A673 (cell line): ENCODE measurements at regions not wholly inside any gene's neighbourhood (a gene's known extent, or its start where the extent isn't known, plus 50 kb on each side); places are given as distances from the start of the nearest gene placed in this dataset.

Experiments used
- BruUV-seq: library from RNA; stranded (reverse); fragments of 400-500 nt; replicated peaks from 2 replicates; lab custom pipeline; 2021; lab: Mats Ljungman, UMichigan
- CTCF ChIA-PET: fragments of 300-600 bp; sonication (Branson Sonifier 250); formaldehyde crosslinking; loops from one replicate; lab custom pipeline; 2022; ENCODE audit warnings: antibody characterized with exemption; lab: Charles Lee
- POLR2A ChIA-PET: fragments of 300-600 bp; sonication (Branson Sonifier 250); formaldehyde crosslinking; loops from one replicate; lab custom pipeline; 2022; ENCODE audit warnings: antibody characterized with exemption; ENCODE audit not compliant: low non-redundant PET; lab: Charles Lee
- DNase-seq: peaks from one replicate; pipeline ENCODE4 v3.0.0-alpha.2; 2015; ENCODE audit warnings: low spot score
- H3K27ac ChIP-seq: fragments of 200-600 bp; sonication (generic); 2 replicates; pipeline ENCODE4 v1.5.1; 2016; ENCODE audit warnings: mixed run types, low read depth, mild to moderate bottlenecking, mixed read lengths, antibody characterized with exemption, low read length; ENCODE audit not compliant: poor library complexity, severe bottlenecking
- H3K27me3 ChIP-seq: fragments of 200-600 bp; sonication (generic); replicated peaks from 2 replicates; pipeline ENCODE4 v1.6.1; 2017; ENCODE audit warnings: mixed run types, low read depth, mild to moderate bottlenecking, mixed read lengths, antibody characterized with exemption, low read length; ENCODE audit not compliant: insufficient read depth, poor library complexity
- H3K36me3 ChIP-seq: fragments of 200-600 bp; sonication (generic); 2 replicates; pipeline ENCODE4 v1.6.1; 2016; ENCODE audit warnings: mixed run types, mild to moderate bottlenecking, mixed read lengths, antibody characterized with exemption, low read length; ENCODE audit not compliant: insufficient read depth, poor library complexity, severe bottlenecking
- H3K4me1 ChIP-seq: fragments of 200-600 bp; sonication (generic); 2 replicates; pipeline ENCODE4 v1.6.1; 2017; ENCODE audit warnings: mixed run types, mild to moderate bottlenecking, mixed read lengths, antibody characterized with exemption, low read length; ENCODE audit not compliant: insufficient read depth, poor library complexity, severe bottlenecking
- H3K4me3 ChIP-seq: fragments of 200-600 bp; sonication (generic); 2 replicates; pipeline ENCODE4 v1.5.1; 2016; ENCODE audit warnings: low read depth, mixed run types, mild to moderate bottlenecking, mixed read lengths, low read length; ENCODE audit not compliant: poor library complexity, severe bottlenecking
- H3K9me3 ChIP-seq: fragments of 200-600 bp; sonication (generic); 2 replicates; pipeline ENCODE4 v1.6.1; 2016; ENCODE audit warnings: mixed run types, low read depth, mild to moderate bottlenecking, mixed read lengths, antibody characterized with exemption, low read length; ENCODE audit not compliant: poor library complexity, severe bottlenecking
- EZH2 ChIP-seq: fragments of 200-600 bp; sonication (generic); IDR thresholded peaks from 2 replicates; pipeline ENCODE4 v1.6.1; 2017; ENCODE audit warnings: borderline replicate concordance, low read depth, mild to moderate bottlenecking, mixed read lengths, antibody characterized with exemption, low read length; ENCODE audit not compliant: poor library complexity, severe bottlenecking
- intact Hi-C: fragments of 100-400 bp; cut with micrococcal nuclease; formaldehyde crosslinking; loops from one replicate; pipeline ENCODE4 v1.10.0; 2022; ENCODE audit not compliant: unreplicated experiment
- TF ChIP-seq, protein P1 (sequence below): fragments of 300-800, 200-600 bp; sonication (generic); conservative IDR thresholded peaks from 2 replicates; pipeline ENCODE4 v1.5.1; 2017; ENCODE audit warnings: low read depth, mild to moderate bottlenecking, antibody characterized with exemption, low read length, moderate library complexity, mixed read lengths

GRCh38 chr12:25876383-25877045, 82.0 kb upstream of the RASSF8 start:
- BruUV-seq, result no TSS peak

DNA sequence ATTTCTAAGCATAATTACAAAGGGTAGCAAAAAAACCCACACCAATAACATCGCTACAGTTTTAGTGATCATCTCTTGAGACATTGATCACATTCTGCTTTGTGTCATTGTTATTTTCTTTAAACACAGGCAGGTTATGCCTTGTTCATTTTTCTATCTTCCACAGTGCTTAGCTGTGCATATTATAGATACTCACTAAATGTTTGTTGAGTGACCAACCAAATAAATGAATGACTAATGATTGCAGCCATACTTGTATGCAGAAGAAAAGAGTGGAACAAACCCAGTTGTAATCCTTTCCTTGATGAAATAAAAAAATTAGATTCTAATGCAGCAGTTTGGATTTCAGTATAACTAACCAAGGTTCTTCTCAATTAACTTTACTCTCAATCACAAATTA, 81.0 kb upstream of the RASSF8 start:
- no TSS peak for BruUV-seq
- Histone ChIP-seq H3K27me3 (peaks cover 13% of the 10 kb centered on the region), H3K4me3 (no peak overlapping the region), H3K4me1 (no peaks in the 10 kb centered on the region), H3K9me3 (no peaks in the 10 kb centered on the region), H3K36me3 (no peaks in the 10 kb centered on the region), H3K27ac (no peak overlapping the region)
- intact Hi-C loops, result no loop called here
- no peak for DNase-seq
- POLR2A ChIA-PET, result no interaction called here
- CTCF ChIA-PET, result no interaction called here
- TF ChIP-seq, protein P1, sequence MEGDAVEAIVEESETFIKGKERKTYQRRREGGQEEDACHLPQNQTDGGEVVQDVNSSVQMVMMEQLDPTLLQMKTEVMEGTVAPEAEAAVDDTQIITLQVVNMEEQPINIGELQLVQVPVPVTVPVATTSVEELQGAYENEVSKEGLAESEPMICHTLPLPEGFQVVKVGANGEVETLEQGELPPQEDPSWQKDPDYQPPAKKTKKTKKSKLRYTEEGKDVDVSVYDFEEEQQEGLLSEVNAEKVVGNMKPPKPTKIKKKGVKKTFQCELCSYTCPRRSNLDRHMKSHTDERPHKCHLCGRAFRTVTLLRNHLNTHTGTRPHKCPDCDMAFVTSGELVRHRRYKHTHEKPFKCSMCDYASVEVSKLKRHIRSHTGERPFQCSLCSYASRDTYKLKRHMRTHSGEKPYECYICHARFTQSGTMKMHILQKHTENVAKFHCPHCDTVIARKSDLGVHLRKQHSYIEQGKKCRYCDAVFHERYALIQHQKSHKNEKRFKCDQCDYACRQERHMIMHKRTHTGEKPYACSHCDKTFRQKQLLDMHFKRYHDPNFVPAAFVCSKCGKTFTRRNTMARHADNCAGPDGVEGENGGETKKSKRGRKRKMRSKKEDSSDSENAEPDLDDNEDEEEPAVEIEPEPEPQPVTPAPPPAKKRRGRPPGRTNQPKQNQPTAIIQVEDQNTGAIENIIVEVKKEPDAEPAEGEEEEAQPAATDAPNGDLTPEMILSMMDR, result no peak

More at GRCh38 chr12:25876383-25877045, 82.0 kb upstream of the RASSF8 start:
- no peaks in the 10 kb centered on the region for H3K9me3 ChIP-seq
- ChIA-PET POLR2A (no interaction called here), CTCF (no interaction called here)
- peaks cover 13% of the 10 kb centered on the region for H3K27me3 ChIP-seq
- H3K4me3 ChIP-seq, result no peak overlapping the region
- DNase-seq, result no peak
- H3K36me3 ChIP-seq, result no peaks in the 10 kb centered on the region
- intact Hi-C loops, result no loop called here
- TF ChIP-seq, protein P1, result no peak
- TF ChIP-seq EZH2, result no peak
- H3K4me1 ChIP-seq, result no peaks in the 10 kb centered on the region
- H3K27ac ChIP-seq, result no peak overlapping the region

DNA sequence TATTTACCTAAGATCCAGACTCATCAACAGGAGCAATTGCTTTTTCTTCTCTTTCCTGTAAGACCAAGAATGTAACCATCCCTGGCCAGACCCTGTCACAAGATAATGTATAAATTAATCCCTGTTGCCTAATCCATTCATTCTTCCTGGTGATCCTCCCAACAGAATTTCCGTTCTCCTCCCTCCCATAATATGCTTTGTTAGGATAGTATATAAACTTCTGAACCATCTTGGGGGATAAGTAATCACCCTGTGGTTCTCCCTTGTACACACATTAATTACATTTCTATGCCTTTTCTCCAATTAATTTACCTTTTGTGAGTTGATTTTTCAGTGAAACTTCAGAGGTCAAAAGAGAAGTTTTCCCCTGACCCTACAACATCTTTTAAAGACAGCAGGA, 76.2 kb upstream of the RASSF8 start:
- intact Hi-C loops, result no loop called here
- Histone ChIP-seq H3K27ac (no peak overlapping the region), H3K36me3 (no peaks in the 10 kb centered on the region), H3K9me3 (no peaks in the 10 kb centered on the region), H3K4me3 (no peak overlapping the region), H3K27me3 (no peaks in the 10 kb centered on the region), H3K4me1 (no peaks in the 10 kb centered on the region)
- CTCF ChIA-PET, result no interaction called here
- POLR2A ChIA-PET, result no interaction called here
- no peak for DNase-seq
- TF ChIP-seq, protein P1, result no peak
- TF ChIP-seq EZH2, result no peak
- no TSS peak for BruUV-seq
